Stimulated activated CD4-positive, alpha-beta T cell treated with anti-CD3 and anti-CD28 coated beads, Interleukin-15, amount 100 ng/mL, for 1 hour (primary cell): ENCODE measurements at regions not wholly inside any gene's neighbourhood (a gene's known extent, or its start where the extent isn't known, plus 50 kb on each side); places are given as distances from the start of the nearest gene placed in this dataset.
"Not testable (repeated sequence)": the region's sequence is repeated elsewhere in the genome, so short reads cannot be mapped to it uniquely, and the experiment has no call there.

Experiments used
- DNase-seq, 2 donors: peaks; one replicate each; pipeline ENCODE4 v3.0.0-alpha.2; 2020; ENCODE audit warnings: low read depth in 1 of 2, low spot score in 1 of 2

DNA sequence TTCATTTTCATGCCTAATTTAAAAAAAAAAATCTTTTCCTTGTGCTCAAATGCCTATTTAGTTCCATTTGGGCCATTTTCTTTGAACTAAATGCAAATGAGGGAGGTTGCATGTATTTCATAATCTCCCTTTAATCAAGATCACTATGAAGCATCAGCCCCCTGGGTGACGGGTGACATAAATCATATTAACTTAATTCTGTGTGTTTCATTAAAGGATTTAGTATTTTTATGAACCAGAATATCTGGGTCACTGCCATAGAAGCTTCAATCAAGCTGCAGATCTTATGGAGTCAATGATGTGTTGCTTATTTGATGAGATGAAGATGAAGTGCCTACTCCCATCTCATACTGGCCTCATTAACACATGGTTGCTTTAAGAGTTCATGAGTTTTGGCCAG lies 301.9 kb upstream of the PRKCQ start:
- no peak for DNase-seq

DNA sequence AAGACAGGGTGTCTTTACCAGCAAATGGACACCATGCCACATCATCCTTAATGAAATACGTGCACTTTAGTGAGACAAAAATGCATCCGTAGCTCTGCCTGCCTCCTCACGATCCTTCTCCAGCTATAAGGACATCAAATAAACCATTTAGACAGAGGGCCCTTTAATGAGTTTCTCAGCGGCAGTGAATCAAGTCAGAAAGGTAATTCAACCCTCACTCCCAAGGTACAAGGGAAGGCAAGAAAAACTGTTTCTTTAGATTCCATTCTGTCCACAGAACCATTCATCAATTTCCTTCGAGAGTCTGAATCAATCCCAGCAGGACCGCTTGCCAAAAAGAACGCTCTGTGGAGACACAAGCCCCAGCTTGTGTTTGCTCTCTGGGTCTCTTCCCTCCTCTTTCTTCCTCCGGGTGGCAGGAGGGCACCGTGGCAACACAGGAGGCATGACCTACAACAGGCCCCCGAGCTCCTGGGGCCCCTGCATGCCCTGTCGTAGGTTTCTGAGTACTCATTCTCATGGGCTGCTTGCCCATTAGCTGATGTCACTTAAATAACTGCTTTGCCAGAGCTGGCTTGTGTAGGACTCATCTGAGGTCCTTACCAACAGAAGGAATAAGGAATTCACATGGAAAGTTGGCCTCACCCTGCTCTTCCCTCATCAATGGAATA lies 297.8 kb upstream of the PRKCQ start:
- DNase-seq: no peak

DNA sequence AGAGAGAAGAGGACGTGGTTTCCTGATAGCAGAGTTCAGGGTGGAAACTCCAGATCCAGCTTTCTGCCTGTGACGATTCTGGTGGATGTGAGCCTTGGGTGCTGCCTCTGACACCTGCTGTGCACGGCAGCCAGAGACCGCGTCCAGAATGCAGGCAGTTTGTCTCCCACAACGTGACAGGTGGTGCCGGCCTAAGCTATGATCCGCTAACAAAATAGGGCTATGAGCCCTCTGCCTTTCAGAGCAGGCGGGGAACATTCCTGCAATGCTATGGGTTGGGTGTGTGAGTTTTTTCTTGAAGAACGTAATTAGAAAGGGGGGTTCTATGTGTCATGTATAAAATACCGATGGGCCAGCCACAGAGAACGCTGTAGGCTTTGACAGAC lies 297.3 kb upstream of the PRKCQ start:
- no peak for DNase-seq

DNA sequence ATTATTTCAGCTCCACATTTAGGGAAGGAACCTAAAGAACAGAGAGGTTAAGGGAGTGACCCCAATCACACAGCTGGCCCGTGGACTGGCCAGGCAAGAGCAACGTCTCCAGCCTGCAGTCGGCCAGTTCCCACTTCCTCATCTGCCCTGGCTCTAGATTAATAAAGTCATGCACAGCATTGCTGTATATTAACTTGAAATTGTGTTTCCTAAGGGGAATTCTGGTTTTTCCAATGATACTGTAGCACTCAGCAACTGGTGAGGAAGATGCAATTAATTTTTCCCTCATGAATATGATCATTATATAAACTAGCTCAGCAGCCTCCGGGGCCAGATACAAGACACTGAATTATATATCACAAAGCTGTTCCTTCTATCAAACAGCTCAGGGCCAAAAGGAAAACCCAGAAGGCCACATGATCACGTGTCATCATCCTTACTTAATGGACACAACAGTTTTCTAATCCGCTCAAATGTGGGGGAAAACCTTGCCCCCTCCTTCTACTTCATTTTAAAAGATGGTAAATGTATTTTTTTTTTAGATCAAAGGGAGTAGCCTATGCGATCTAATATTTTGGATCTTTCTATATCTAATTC lies 295.3 kb upstream of the PRKCQ start:
- no peak for DNase-seq

DNA sequence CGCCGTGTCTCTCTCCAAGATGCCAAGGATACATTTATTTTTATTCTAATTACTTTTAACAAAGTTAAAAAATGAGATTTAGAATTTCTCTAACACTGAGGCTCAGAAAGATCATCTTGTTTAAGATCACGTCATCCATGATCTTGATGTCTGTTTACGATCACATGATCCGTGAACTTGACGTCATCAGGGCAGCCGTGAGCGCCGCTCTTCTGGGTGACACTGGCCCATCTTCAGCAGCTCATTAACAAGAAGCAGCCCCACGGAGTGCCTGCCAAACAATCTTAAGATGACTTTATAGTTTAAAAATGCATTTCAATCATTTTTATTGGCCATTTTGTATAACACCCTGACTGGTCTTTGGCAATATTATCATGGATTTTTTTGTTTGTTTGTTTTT lies 291.1 kb upstream of the PRKCQ start:
- no peak for DNase-seq

DNA sequence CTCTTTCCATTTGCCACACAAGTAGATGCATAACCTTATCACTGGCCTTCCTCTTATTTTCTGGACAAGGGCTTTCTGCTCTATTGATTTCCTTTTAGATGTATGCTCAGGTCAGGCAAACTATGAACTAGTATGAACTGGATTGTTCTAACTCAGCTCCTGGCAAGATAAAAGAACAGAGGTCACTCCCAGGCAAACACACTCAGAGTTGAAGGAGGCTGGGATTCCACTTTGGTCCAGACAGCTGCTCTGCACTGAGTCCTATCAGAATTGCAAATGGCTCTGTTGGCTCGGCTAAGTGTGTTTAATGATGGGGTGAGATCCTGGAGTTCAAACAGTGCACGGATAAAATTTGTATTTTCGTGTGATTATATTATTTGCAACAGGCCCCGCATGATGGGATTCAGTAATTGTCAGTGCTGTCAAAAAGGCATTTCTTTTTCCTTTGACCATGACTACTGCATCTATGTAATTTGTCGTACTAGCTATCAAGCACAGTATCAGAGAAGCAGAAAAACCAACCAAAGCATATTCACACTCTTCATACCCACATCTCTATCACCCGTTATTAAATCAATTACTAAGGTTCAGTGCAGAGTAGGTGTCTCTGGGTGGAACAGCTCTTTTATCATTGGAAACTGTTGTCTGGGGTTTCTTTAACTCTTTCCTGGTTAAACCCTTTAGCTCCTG lies 288.1 kb upstream of the PRKCQ start:
- DNase-seq: no peak

DNA sequence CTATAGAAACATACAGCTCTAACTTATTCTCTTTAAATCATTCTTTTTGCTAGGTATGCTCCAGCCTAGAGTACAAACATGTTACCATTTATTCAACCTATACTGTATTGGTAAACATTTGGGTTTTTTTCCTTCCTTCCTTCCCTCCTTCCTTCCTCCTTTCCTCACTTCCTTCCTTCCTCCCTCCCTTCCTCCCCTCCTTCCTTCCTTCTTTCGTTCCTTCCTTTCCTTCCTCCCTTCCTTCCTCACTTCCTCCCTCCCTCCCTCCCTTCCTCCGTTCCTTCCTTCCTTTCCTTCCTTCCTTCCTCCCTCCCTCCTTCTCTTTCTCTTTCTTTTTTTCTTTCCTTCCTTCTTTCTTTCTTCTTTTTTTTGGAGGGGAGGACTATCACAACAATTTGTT lies 286.7 kb upstream of the PRKCQ start:
- DNase-seq: no peak

DNA sequence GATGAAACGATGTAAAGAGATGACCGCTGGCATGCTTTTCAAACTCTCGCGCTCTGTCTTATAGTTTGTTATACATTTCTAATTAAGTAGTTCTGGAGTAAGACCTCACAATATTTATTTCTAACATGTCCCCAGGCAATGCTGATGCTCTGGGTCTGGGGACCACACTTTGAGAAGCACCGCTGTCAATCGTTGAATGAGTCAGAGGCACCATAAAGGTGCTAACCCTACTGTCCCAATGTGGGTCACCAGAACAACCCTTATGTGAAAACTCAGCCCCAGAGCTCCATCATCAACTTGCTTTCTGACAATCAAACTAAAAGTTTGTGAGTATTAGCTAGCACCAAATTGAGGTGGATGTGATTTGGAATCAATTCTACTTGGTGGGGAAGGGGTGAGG lies 284.1 kb upstream of the PRKCQ start:
- DNase-seq: no peak

DNA sequence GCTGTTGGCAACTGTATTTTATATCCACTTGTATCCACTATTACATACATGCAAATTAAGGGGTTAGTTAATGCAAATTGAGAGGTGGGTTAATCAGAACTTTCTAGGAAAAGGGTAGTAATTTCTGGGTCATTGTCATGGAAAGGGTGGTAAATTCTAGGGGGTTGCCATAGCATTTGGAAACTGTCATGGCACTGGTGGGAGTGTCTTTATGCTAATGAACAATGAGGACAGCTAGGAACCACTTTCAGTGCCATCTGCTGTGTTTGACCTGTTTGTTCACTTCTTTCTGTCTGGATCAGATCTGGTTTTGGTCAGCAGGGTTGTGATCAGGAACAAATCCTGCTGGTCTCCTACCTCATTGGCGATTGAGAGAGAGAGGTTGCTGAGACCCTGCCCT lies 283.3 kb upstream of the PRKCQ start:
- DNase-seq: no peak

DNA sequence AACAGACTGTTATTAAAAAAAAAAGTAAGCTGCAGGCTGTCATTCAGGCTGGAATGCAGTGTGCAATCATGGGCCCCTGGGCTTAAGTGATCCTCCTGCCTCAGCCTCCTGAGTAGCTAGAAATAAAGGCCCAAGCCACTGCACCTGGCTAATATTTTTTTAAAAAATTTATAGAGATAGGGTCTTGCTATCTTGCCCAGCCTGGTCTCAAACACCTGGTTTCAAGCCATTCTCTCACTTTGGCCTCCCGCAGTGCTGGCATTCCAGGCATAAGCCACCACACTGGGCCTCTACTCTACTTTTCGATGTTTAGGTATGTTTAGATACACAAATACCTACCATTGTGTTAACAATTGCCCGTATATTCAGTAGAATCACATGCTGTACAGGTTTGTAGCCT lies 270.4 kb upstream of the PRKCQ start:
- DNase-seq: no peak

DNA sequence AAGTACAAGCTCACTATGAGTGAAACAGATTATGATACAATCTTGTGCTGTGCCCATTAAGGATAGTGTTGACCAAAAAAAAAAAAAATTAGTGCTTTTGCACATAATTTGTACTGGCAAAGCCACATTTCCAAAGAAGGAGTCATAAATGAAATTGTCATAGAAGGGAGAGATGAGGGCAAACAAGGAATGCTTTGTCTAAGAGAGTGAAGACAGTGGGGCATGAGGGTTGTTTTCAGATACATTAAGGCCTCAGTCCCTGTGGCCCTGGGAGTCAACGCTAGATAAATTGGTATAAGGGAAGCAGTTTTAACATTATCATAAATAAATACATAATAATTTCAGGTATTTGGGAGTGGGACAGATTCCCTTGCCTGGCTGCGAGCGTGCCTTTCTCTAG lies 267.5 kb upstream of the PRKCQ start:
- DNase-seq: no peak

DNA sequence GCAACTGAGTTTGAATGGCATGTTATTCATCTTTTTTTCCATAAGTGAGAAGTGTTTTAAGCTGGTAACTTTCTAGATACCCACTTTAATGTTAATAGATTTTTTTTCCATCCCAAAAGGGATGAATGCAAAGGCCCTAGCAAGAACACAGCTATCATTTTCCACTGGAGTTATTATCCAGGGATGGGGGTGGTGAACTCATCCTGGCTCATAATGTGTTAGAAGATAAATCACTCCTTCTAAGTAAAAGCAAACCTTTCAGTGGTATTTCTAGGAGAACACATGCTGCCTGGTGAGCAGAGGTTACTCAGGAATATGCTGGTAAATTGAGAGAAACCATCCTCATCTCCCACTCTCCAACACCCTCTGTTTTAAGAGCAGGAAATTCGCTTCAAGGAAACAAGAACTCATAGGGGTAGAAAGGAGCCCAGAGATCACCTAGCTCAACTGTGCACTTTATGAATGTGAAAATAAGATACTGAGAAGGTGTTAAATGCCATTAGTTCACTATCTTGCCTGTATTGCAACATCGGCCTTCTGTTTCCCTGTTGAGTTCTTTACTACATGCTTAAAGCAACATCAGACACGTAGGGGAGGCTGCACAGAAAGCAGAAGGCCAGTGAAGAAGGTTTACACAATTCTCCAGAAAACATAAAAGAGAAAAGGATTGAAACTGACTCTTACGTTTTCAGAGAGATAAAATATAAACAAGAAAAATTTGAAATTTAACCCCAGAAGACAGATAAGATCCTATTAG lies 264.0 kb upstream of the PRKCQ start:
- no peak for DNase-seq

DNA sequence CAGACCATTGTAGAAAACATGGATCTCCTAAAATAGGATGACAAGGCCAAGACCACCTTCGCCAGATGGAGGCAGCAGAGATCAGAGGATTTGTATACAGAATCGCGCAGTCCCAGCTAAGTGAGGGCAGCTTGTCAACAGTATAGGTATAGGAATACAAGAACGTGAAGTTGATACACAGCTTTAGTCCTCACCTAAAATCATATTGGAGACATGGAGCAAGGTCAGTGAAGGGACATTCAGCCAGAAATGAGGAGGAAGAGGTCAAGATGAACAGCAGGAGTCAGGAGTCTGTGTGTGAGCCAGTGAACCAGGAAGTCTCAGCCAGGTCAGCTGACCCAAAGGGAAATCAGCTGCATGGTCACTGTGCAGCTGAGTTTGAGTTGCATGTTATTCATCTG lies 263.4 kb upstream of the PRKCQ start:
- DNase-seq: no peak

DNA sequence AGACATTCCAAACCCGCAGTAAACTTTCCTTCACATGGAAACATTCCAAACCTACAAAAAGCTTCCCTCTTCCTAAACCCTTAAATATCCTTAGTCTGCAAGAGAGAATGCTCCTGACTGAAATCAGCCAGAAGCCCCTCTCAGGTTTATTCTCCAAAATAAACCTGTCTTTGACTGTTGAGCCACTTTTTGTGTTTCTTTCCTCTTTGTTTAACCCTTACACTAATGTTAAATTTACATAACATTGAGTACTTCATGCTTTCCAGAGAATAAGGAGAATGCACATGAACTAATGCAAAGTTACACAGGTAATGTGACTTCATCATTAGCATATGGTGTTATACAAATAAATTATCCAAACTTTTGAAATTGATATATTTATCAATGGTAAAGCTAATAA lies 262.6 kb upstream of the PRKCQ start:
- DNase-seq: no peak

DNA sequence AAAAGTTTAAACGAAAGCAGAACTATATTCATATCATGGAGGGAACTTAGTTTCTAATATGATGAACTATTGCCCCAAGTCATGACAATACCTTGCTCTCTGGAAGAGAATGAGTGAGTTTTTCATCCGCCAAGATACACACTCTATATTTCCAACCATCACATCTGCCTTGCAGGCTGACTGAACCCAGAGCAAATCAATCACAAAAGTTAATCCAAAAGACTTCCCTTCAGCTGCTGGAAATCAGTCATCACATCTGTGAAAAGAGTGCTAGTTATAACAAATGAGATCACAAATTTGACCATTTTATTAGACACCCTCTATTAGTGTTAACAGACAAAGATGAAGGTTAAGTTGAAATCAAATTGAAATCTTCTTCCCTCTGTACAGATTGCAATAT lies 261.7 kb upstream of the PRKCQ start:
- DNase-seq: no peak

DNA sequence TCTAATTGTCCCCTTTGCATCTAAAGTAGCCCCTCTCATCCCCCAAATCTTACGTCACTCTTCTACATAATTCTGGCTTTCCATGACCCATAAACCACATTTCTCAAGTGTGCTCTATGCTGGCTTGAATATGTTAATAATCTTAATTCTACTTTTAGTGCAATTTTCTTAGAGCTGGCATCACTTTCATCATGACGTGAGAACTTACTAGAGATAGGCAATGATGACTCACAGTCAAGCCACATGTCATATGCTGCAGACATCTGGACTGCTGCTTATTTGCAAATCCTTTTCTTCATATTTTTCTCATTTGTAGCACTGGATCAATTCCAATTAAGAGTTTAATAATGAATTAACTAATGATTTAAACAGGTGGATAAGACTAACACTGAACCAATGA lies 260.7 kb upstream of the PRKCQ start:
- no peak for DNase-seq

DNA sequence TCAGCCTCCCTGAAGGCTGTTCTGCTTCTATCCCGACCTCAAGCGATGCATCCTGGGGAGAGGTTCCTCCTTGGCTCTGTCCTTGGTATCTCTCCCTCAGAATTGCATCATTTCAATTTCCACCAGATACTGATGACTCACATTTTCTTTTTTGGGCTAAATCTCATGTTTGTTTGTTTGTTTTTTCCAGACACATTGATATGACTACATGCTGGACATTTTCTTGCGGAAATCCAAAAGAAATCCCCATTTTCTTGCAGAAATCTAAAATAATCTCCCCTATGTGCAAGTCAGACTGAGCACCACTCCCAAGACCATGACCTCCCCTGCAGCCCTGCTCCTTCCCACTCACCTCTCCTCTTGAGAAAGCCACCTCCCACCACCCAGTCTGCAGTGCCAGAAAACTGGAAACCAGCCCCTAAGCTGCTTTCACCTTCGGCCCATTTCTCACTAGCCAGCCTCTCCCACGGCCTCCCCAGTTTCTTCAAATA lies 260.2 kb upstream of the PRKCQ start:
- DNase-seq: no peak

DNA sequence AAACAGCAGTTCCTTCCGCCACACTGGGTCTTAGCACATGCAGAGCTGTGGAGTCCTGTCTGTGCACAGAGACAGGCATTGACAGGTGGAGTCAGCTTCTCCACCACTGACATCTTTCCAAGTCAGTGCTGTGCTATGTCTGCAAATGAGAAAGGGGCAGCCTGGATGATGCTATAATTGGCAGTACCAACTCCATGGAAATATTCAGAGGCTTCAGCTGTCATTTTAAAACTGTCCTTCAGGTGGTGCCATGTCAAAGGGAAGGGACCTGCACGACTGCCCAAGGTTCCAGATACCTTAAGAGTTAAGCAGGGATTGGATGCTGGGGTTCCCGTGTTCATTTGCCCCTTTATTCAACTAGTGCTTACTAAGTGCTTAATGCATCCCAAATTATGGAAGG lies 258.0 kb upstream of the PRKCQ start:
- DNase-seq: no peak

DNA sequence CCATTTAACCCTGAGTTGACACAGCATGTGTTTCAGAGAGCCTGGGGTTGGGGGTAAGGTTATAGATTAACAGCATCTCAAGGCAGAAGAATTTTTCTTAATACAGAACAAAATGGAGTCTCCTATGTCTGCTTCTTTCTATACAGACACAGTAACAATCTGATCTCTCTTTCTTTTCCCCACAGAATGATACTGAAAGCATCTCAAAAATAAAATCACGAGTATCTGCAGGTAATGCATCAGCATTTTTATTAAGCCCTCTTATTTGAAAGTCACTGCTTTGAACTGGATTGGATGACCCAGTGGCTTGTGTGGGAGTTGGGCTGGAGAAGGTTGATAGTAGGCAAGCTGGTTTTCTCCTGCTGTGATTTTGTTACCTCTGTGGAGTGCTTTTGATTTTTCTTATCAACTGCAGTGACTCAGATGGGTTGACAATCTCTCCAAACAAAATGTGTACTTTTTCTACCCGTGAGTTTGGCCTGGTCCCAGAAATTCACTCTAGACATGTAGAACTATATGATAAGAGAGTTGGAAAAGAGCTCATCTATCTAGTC lies 253.5 kb upstream of the PRKCQ start:
- no peak for DNase-seq

DNA sequence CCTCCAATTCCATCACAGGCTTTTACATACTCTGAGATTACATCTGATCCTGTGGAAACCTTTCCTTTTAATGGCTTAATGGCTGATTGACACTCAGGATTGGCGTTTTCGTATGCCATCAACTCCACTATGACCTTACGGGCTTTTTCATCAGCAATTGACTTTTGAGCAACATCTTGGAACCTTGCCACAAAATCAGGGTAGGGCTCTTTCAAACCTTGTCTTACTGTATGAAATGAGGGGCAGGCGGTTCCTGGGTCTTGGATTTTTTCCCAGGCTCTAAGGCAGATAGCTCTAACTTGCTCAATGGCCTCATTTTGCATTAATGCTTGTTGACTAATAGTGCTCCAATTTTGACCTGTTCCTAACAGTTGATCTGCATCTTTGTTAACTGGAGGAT lies 250.9 kb upstream of the PRKCQ start:
- DNase-seq: not testable (repeated sequence)

DNA sequence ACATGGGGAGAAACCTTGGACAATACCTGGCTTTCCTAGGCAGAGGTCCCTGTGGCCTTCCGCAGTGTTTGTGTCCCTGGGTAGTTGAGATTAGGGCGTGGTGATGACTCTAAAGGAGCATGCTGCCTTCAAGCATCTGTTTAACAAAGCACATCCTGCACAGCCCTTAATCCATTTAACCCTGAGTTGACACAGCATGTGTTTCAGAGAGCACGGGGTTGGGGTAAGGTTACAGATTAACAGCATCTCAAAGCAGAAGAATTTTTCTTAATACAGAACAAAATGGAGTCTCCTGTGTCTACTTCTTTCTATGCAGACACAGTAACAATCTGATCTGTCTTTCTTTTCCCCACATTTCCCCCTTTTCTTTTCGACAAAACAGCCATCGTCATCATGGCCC lies 244.7 kb upstream of the PRKCQ start:
- DNase-seq: not testable (repeated sequence)

DNA sequence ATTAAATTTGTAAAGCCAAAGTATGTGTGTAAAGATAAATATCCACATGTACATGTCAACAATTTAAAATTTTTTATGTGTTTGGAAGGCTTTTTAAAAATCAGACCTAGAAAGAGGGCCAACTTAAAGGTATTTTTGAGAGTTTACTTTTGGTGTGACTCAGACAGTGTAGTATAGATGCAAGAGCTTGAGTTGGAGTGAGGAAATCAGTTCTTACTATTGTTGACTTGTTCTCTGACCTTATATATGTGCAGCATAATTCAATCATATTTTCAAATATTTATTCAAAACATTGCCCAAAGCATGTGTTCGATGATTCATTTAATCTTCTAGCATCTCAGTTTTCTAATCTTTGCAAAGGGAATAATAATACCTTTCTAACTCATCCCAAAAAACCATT lies 243.7 kb upstream of the PRKCQ start:
- no peak for DNase-seq
